Neutrophil (primary cell): ENCODE measurements at regions not wholly inside any gene's neighbourhood (a gene's known extent, or its start where the extent isn't known, plus 50 kb on each side); places are given as distances from the start of the nearest gene placed in this dataset.

Source experiments
- H3K27ac ChIP-seq: fragments of 200-600 bp; sonication (generic); 2 replicates; pipeline ENCODE4 v1.5.1; 2016; ENCODE audit warnings: mild to moderate bottlenecking, moderate library complexity
- H3K27me3 ChIP-seq: fragments of 200-600 bp; sonication (generic); 2 replicates; pipeline ENCODE4 v1.6.0; 2016; ENCODE audit warnings: mild to moderate bottlenecking
- H3K36me3 ChIP-seq: fragments of 200-600 bp; sonication (generic); 2 replicates; pipeline ENCODE4 v1.5.1; 2017
- H3K4me1 ChIP-seq, 2 experiments: fragments of 200-600 bp in 1 of 2; sonication (generic) in 1 of 2; 1 replicate in 1 of 2; 2 replicates in 1 of 2; pipeline versions ENCODE4 v1.5.1 to v1.6.1; 2013 to 2016; ENCODE audit warnings: low read depth in 1 of 2, low read length in 1 of 2, mild to moderate bottlenecking in 1 of 2, moderate library complexity in 1 of 2; ENCODE audit not compliant: control insufficient read depth in 1 of 2, insufficient read depth in 1 of 2
- H3K4me3 ChIP-seq, 2 experiments: fragments of 200-600 bp in 1 of 2; sonication (generic) in 1 of 2; 1 replicate in 1 of 2; 2 replicates in 1 of 2; pipeline ENCODE4 v1.5.1; 2013 to 2016; ENCODE audit warnings: low read depth in 1 of 2, low read length in 1 of 2, mild to moderate bottlenecking in 1 of 2, moderate library complexity in 1 of 2
- H3K9me3 ChIP-seq: fragments of 200-600 bp; sonication (generic); 2 replicates; pipeline ENCODE4 v1.5.1; 2016
- CTCF ChIP-seq: fragments of 200-600 bp; sonication (generic); IDR thresholded peaks from 2 replicates; pipeline ENCODE4 v1.5.1; 2016; ENCODE audit warnings: antibody characterized with exemption

GRCh38 chr7:20503278-20503950 lies 112.1 kb upstream of the ABCB5 start:
- Histone ChIP-seq H3K27me3 (no peaks in the 10 kb centered on the region), H3K27ac (no peak overlapping the region), H3K36me3 (no peaks in the 10 kb centered on the region), H3K9me3 (no peaks in the 10 kb centered on the region), H3K4me1 (no peaks in the 10 kb centered on the region), H3K4me3 (no peak overlapping the region)
- no peak for TF ChIP-seq CTCF

- no peak for TF ChIP-seq CTCF
- no peaks in the 10 kb centered on the region for H3K36me3 ChIP-seq
- no peak overlapping the region for H3K4me3 ChIP-seq
- H3K9me3 ChIP-seq = no peaks in the 10 kb centered on the region
- H3K27me3 ChIP-seq = no peaks in the 10 kb centered on the region
- H3K27ac ChIP-seq = no peak overlapping the region
- no peaks in the 10 kb centered on the region for H3K4me1 ChIP-seq
These were observed 111.4 kb upstream of the ABCB5 start for GRCh38 chr7:20504060-20504459.

GRCh38 chr7:20506175-20506574 lies 109.3 kb upstream of the ABCB5 start:
- no peaks in the 10 kb centered on the region for H3K4me1 ChIP-seq
- H3K4me3 ChIP-seq = no peak overlapping the region
- H3K27ac ChIP-seq = no peak overlapping the region
- H3K36me3 ChIP-seq = no peaks in the 10 kb centered on the region
- H3K27me3 ChIP-seq = no peaks in the 10 kb centered on the region
- TF ChIP-seq CTCF = no peak
- H3K9me3 ChIP-seq = no peaks in the 10 kb centered on the region

- TF ChIP-seq CTCF = no peak
- Histone ChIP-seq H3K36me3 (no peaks in the 10 kb centered on the region), H3K4me3 (no peak overlapping the region), H3K9me3 (no peaks in the 10 kb centered on the region), H3K27me3 (no peaks in the 10 kb centered on the region), H3K4me1 (no peaks in the 10 kb centered on the region), H3K27ac (no peak overlapping the region)
These were observed 108.3 kb upstream of the ABCB5 start for GRCh38 chr7:20507157-20507556.

- TF ChIP-seq CTCF = no peak
- H3K4me3 ChIP-seq = no peak overlapping the region
- H3K27ac ChIP-seq = no peak overlapping the region
- no peaks in the 10 kb centered on the region for H3K36me3 ChIP-seq
- H3K9me3 ChIP-seq = no peaks in the 10 kb centered on the region
- no peaks in the 10 kb centered on the region for H3K27me3 ChIP-seq
- no peaks in the 10 kb centered on the region for H3K4me1 ChIP-seq
These were observed 107.4 kb upstream of the ABCB5 start for GRCh38 chr7:20508109-20508508.
